8988T (cell line): ENCODE measurements at regions not wholly inside any gene's neighbourhood (a gene's known extent, or its start where the extent isn't known, plus 50 kb on each side); places are given as distances from the start of the nearest gene placed in this dataset.
"Not testable (repeated sequence)": the region's sequence is repeated elsewhere in the genome, so short reads cannot be mapped to it uniquely, and the experiment has no call there.

Experiments
- DNase-seq: peaks from one replicate; pipeline ENCODE4 v3.0.0; 2011

- no peak for DNase-seq
These were observed 476.2 kb downstream of the KLF12 start for GRCh38 chr13:73657821-73658540.

DNA sequence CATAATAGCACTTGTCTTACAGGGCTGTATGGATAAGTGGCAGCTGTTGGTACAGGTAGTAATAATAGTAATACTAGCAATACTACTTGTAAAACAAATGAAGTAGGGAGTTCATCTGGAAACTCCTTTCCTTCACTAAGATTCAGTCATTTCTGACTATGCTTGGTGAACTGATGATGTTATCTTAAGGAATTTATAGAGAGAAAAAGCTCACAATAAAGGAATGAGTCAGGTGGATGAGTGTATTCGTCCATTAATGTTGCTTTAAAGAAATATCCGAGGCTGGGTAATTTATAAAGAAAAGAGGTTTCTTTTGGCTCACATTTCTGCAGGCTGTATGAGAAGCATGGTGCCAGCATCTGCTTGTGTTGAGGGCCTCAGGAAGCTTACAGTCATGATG, 477.3 kb downstream of the KLF12 start:
- no peak for DNase-seq

DNA sequence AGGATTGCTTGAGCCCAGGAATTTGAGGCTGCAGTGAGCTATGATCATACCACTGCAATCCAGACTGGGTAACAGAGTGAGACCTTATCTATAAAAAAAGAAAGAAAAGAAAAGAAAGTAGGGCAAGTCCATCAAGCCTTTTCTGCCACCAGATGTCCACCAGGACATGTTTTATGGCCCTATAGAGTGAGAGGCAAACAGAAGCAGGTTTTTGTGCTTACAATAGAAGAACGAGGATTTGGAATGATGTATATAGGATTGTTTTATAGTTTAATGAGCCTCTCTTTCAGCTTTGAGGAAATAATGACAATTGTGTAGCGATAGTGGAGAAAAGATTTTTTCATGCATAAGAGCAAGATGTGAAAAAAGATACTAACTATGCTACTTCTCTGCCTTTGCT, 480.5 kb downstream of the KLF12 start:
- no peak for DNase-seq

GRCh38 chr13:73647417-73647816, 486.8 kb downstream of the KLF12 start:
- no peak for DNase-seq

DNA sequence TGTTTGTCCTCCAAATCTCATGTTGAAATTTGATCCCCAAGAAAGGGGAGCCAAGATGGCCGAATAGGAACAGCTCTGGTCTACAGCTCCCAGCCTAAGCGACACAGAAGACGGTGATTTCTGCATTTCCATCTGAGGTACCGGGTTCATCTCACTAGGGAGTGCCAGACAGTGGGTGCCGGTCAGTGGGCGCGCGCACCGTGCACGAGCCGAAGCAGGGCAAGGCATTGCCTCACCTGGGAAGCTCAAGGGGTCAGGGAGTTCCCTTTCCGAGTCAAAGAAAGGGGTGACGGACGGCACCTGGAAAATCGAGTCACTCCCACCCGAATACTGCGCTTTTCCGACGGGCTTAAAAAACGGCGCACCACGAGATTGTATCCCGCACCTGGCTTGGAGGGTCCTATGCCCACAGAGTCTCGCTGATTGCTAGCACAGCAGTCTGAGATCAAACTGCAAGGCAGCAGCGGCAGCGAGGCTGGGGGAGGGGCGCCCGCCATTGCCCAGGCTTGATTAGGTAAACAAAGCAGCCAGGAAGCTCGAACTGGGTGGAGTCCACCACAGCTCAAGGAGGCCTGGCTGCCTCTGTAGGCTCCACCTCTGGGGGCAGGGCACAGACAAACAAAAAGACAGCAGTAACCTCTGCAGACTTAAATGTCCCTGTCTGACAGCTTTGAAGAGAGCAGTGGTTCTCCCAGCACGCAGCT, 493.6 kb downstream of the KLF12 start:
- not testable (repeated sequence) for DNase-seq

DNA sequence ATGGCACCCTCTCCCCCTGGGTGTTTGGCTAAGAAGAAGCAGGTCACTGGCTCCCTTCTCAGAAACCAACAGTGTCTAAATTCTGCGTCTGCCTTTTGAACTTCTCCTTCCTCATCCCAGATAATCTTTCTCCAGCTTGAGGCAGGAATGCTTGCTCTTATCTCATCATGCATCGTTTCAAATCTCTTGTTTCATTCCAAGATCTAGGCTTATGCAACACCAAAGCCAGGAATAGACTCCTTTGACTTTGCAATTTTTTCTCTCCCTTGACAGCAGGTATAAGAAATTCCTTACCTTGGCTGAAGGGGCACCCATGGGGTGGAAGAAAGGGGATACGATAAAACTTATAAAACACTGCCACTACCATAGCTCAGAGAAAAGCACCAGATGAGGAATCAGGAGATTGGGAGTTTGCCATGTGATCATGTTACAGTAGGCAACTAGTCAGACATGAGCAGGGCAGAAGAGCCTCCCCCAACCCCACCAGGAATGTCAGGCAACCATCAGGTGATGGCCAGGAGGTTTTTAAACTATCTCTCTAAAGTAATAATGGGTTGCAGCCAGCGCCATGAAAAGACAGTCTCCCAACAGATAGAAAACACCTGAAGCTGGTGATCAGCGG, 498.9 kb downstream of the KLF12 start:
- DNase-seq, result no peak

- no peak for DNase-seq
These were observed 500.3 kb downstream of the KLF12 start for GRCh38 chr13:73633817-73634460.

- DNase-seq, result no peak
These were observed 502.8 kb downstream of the KLF12 start for GRCh38 chr13:73631411-73631810.

GRCh38 chr13:73625562-73626339, 508.5 kb downstream of the KLF12 start:
- no peak for DNase-seq

GRCh38 chr13:73623281-73623680, 510.9 kb downstream of the KLF12 start:
- no peak for DNase-seq

DNA sequence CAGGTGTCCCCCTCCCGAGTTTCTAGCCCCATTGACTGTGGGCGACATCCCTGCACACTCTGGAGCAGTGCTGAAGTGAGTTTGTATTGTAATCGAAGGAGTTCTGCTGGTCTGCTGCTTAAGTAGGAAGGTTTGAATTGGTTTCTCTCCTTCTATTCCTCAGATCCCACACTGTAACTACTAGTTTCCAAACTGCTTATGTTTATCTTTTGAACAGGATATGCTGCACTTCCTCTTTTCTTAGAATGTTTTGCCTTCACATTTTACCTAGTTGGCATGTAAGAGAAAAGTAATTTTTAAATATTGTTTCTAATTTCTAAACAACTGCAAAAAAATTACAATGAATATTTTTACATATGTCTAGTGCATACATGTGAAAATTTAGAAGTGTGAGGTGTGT, 511.8 kb downstream of the KLF12 start:
- DNase-seq, result no peak

DNA sequence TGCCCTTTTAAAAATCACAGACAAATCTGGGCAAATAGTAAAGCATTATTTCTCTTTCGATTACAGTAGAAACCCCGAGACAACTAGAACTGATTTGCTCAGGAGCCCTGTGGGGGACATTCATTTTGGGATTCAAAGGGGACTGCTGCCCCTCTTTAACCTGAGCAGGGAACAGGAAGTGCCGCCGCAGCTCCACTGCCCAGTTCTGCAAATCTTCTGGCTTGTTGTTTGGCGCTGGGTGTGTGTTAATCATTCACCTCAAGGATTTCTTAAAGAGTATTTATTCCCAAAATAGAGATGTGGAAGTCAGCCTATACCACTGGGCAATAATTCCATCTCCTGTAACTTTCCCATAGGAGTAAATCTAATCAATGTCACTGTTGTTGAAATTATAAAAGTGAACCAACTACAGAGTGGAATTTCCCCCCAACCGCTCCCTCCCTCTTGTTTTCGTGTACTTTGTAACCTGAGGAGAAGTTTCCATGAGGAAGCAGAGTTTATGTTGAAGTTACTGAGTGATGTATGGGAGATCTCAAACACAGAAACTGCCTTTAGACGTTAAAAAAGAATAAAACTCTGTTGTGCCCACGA, 515.8 kb downstream of the KLF12 start:
- no peak for DNase-seq

DNA sequence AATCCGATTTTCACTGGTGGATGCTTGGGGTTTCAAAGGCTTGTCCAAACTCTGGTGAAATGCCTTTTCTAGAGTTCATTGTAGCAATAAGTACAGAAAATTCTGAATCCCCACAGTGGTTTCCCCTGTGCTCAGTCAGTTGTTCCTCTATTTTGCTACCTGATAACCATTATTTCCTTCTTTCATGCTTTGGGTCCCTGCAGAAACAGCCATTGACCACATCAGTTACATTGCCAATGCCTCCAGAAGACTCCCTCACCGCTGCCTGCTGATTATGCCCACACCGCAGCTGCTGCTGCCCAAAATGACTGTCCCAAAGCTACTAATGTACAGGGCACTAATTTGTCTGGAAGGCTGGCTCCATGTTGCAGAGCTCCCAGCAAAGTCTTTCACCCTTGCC, 517.3 kb downstream of the KLF12 start:
- no peak for DNase-seq

- DNase-seq, result no peak
These were observed 523.2 kb downstream of the KLF12 start for GRCh38 chr13:73610799-73611592.

DNA sequence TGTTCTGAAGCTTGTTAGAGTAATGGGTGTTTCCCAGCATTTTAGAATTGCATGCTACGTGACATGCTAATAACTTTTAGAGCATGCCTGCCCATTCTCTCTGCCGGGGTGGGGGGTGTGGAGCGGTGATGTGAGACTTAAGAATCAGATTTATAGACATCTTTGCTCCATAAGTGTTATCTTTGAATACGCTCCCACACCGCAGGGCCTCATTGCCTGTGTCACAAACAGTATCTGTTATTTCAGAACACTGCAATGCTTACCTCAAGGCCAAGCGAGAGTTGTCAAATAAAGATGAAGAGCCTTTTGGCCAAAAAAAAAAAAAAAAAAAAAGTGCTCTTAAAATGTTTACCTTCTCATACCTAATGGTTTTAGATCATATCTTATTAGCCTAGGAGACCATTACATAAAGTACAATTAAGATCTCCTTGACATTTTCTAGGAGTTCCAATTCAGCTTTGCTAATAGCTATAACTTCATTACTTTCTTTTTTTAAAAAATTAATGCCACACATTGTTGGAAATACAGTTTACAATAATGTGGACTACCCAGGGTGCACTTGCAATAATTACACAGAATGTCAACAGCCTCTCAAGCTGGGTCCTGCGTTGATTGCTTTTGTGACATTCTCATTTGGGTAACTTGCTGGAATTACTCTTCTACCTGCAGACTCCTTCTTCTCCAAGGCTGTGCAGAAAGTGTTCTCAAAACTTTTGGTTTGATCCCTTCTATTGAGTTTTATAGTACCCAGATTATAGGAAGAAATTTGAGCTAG, 525.3 kb downstream of the KLF12 start:
- no peak for DNase-seq

DNA sequence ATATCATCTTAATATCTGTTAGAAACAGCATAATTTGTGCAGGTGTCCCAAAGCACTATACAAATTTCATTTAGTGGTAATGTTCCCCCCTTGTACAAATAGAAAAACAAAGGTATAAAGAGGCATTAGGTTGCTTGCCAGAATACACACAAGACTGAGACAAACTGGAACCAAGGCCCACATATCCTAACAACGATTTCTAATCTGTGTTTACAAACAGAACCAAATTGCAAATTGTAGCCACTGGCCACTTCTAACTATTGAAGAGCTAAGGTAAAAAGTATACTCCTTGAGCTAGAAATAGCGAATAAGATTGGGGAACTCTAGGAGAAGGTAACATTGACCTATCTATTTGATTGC, 526.1 kb downstream of the KLF12 start:
- no peak for DNase-seq

DNA sequence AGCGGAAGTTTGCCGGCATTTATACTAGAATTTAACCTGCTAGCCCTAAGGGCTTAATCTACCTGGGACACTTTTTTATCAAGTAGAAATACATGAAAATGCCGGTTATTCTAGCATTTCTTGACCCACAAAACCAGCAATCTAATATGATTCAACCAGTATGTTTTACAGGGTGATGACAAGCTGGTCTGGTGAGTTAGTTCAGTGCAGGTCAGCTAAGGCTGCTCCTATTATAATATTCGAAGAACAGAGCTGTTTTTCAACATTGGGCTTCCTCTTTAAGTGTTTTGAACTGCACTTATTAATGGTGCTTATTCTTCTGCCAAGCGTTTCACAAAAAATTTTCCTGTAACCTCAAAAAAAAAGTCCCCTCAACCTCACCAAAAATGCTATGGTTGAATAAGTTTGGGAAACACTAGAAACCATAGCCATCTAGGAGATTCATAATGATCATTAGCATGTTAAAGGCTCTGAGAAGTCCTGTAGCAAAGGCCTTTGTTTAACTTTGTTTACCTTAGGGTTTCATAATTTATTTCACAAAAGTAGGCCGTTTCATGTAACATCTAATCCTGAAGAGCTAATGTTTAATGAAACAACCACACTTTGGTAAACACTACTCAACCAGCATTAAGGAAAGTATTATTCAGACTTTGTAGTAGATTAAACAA, 526.6 kb downstream of the KLF12 start:
- DNase-seq, result no peak

DNA sequence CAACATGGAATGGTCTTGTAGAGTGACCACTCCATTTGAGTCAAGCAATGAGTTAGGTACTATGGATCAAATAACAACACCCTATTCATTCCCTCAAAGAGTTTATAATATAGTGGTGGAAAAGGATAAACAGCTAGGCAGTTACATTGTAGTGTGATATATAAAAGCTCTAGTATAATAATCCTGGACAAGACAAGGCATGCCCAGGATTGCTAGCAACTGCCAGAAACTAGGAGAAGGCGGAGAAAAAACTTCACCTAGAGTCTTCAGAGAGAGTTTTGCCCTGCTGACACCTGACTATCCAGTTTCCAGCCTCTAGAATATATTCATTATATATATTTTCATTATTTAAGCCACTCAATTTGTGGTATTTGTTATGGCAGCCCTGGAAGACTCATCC, 530.6 kb downstream of the KLF12 start:
- DNase-seq, result no peak

- no peak for DNase-seq
These were observed 531.9 kb downstream of the KLF12 start for GRCh38 chr13:73602295-73602694.

GRCh38 chr13:73601708-73602107, 532.5 kb downstream of the KLF12 start:
- no peak for DNase-seq
